ENCODE measurements at regions not wholly inside any gene's neighbourhood (a gene's known extent, or its start where the extent isn't known, plus 50 kb on each side); places are given as distances from the start of the nearest gene placed in this dataset.
"Not testable (repeated sequence)": the region's sequence is repeated elsewhere in the genome, so short reads cannot be mapped to it uniquely, and the experiment has no call there.

GRCh38 chr20:51125780-51126179 is 102.9 kb upstream of the KCNG1 start:
- no peak for DNase-seq (ENCODE audit: low read depth in 2 of 2)

- DNase-seq (ENCODE audit: low read depth in 2 of 2) = no peak
Observed at GRCh38 chr20:51125105-51125504, 102.2 kb upstream of the KCNG1 start.

GRCh38 chr20:51123887-51124286 is 101.0 kb upstream of the KCNG1 start:
- not testable (repeated sequence) for DNase-seq (ENCODE audit: low read depth in 2 of 2)

GRCh38 chr20:51122931-51123658 is 100.2 kb upstream of the KCNG1 start:
- no peak for DNase-seq (ENCODE audit: low read depth in 2 of 2)

- no peak for DNase-seq (ENCODE audit: low read depth in 2 of 2)
Observed at GRCh38 chr20:51121901-51122412, 99.0 kb upstream of the KCNG1 start.

GRCh38 chr20:51121272-51121671 is 98.4 kb upstream of the KCNG1 start:
- no peak for DNase-seq (ENCODE audit: low read depth in 2 of 2)

GRCh38 chr20:51120868-51121267 is 98.0 kb upstream of the KCNG1 start:
- no peak for DNase-seq (ENCODE audit: low read depth in 2 of 2)

GRCh38 chr20:51120438-51120837 is 97.5 kb upstream of the KCNG1 start:
- DNase-seq (ENCODE audit: low read depth in 2 of 2) = no peak

GRCh38 chr20:51119914-51120313 is 97.0 kb upstream of the KCNG1 start:
- no peak for DNase-seq (ENCODE audit: low read depth in 2 of 2)

GRCh38 chr20:51118985-51119527 is 96.1 kb upstream of the KCNG1 start:
- no peak for DNase-seq (ENCODE audit: low read depth in 2 of 2)

GRCh38 chr20:51118216-51118615 is 95.3 kb upstream of the KCNG1 start:
- no peak for DNase-seq (ENCODE audit: low read depth in 2 of 2)

GRCh38 chr20:51116765-51117686 is 94.1 kb upstream of the KCNG1 start:
- DNase-seq (ENCODE audit: low read depth in 2 of 2) = no peak

- no peak for DNase-seq (ENCODE audit: low read depth in 2 of 2)
Observed at GRCh38 chr20:51111290-51111689, 88.4 kb upstream of the KCNG1 start.

GRCh38 chr20:51108638-51109363 is 85.9 kb upstream of the KCNG1 start:
- DNase-seq (ENCODE audit: low read depth in 2 of 2) = no peak

GRCh38 chr20:51106011-51106410 is 83.1 kb upstream of the KCNG1 start:
- no peak for DNase-seq (ENCODE audit: low read depth in 2 of 2)

GRCh38 chr20:51104960-51105920 is 82.3 kb upstream of the KCNG1 start:
- no peak for DNase-seq (ENCODE audit: low read depth in 2 of 2)

GRCh38 chr20:51100617-51101016 is 77.7 kb upstream of the KCNG1 start:
- DNase-seq (ENCODE audit: low read depth in 2 of 2) = no peak

GRCh38 chr20:51098284-51098810 is 75.4 kb upstream of the KCNG1 start:
- DNase-seq (ENCODE audit: low read depth in 2 of 2) = no peak

- DNase-seq (ENCODE audit: low read depth in 2 of 2) = no peak
Observed at GRCh38 chr20:51097351-51098120, 74.6 kb upstream of the KCNG1 start.

Measured in stimulated activated CD8-positive, alpha-beta memory T cell treated with anti-CD3 and anti-CD28 coated beads, Interleukin-15, amount 100 ng/mL, for 48 hours (primary cell).